ENCODE measurements at regions not wholly inside any gene's neighbourhood (a gene's known extent, or its start where the extent isn't known, plus 50 kb on each side); places are given as distances from the start of the nearest gene placed in this dataset.

DNA sequence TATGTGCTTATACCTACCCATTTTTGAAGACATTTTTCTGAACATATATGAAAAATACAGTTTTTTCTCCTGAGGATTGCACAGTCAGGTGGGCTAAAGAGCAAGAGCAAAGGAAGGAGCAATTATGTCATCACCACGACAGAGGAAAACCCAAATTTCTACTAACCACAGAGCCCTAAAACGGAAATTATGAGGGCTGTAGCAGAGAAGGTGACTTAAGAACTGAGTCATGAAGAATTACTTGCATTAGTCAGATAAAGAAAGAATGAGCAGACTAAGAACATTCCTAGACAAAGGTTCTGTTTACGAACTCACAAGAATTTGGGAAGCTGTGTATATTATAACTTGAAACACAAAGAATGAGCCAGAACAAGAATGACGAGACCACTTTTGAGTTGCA is 974.4 kb downstream of the NXPH1 start:
- Histone ChIP-seq H3K36me3 (ENCODE audit: low read depth) (no peaks in the 10 kb centered on the region), H3K4me1 (ENCODE audit: low read depth) (no peaks in the 10 kb centered on the region), H3K4me3 (no peak overlapping the region), H3K9me3 (peaks cover 28% of the 10 kb centered on the region)
- intact Hi-C loops (cut with DNase I, micrococcal nuclease), result no loop called here
- ATAC-seq (no peak), DNase-seq (no peak)
- TF ChIP-seq, protein P1, sequence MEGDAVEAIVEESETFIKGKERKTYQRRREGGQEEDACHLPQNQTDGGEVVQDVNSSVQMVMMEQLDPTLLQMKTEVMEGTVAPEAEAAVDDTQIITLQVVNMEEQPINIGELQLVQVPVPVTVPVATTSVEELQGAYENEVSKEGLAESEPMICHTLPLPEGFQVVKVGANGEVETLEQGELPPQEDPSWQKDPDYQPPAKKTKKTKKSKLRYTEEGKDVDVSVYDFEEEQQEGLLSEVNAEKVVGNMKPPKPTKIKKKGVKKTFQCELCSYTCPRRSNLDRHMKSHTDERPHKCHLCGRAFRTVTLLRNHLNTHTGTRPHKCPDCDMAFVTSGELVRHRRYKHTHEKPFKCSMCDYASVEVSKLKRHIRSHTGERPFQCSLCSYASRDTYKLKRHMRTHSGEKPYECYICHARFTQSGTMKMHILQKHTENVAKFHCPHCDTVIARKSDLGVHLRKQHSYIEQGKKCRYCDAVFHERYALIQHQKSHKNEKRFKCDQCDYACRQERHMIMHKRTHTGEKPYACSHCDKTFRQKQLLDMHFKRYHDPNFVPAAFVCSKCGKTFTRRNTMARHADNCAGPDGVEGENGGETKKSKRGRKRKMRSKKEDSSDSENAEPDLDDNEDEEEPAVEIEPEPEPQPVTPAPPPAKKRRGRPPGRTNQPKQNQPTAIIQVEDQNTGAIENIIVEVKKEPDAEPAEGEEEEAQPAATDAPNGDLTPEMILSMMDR (IDR thresholded peaks at IDR 0.05), result no peak

DNA sequence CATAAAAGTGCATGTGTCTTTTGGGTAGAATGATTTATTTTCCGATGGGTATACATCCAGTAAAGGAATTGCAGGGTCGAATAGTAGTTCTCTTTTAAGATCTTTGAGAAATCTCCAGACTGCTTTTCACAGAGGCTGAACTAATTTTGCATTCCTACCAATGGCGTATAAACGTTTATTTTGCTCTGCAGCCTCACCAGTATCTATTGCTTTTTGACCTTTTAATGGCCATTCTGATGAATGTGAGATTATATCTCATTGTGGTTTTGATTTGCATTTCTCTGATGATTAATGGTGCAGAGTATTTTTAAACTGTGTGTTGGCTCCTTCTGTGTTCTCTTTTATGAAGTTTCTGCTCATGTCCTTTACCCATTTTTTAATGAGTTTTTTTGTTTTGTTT is 1020.1 kb downstream of the NXPH1 start:
- Histone ChIP-seq H3K36me3 (ENCODE audit: low read depth) (no peaks in the 10 kb centered on the region), H3K4me1 (ENCODE audit: low read depth) (no peaks in the 10 kb centered on the region), H3K9me3 (peaks cover 29% of the 10 kb centered on the region), H3K4me3 (no peak overlapping the region)
- DNase-seq (no peak), ATAC-seq (no peak)
- TF ChIP-seq, protein P1 (IDR thresholded peaks at IDR 0.05), result no peak
- intact Hi-C loops (cut with DNase I, micrococcal nuclease), result no loop called here

DNA sequence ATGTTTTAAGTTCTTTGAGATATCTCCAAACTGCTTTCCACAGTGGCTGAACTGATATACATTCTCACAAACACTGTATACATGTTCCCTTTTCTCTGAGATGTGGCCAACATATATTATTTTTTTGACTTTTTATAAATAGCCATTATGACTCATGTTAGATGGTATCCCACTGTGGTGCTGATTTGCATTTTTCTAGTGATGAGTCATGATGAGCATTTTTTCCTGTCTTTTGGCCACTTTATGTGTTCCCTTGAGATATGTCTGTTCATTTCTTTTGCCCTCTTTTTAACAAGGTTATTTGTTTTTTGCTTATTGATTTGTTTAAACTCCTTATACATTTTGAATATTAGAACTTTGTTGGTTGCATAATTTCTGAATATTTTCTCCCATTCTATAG is 1055.1 kb downstream of the NXPH1 start:
- peaks cover 29% of the 10 kb centered on the region for H3K9me3 ChIP-seq
- no peaks in the 10 kb centered on the region for H3K4me1 ChIP-seq (ENCODE audit: low read depth)
- no peak overlapping the region for H3K4me3 ChIP-seq
- intact Hi-C loops (cut with DNase I, micrococcal nuclease), result no loop called here
- no peaks in the 10 kb centered on the region for H3K36me3 ChIP-seq (ENCODE audit: low read depth)
- TF ChIP-seq, protein P1 (IDR thresholded peaks at IDR 0.05), result no peak
- DNase-seq (no peak), ATAC-seq (no peak)

DNA sequence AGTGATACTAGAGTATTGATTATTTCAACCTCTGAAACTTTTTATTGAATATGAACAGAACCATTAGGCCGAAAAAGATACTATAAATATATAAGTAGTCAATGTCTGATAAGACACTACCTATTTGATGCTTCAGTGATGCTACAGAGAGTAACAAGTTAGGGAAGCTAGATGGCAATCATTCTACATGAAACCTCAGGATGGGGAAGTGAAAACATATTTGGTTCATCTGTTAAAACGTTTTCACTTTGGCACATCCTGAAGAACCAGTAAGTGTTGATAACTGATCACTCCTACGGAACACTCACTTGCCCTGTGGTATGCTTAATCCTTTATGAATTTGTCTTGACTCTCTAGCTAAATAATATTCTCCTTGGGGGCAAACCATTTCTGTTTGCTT is 1064.9 kb downstream of the NXPH1 start:
- TF ChIP-seq, protein P1 (IDR thresholded peaks at IDR 0.05), result no peak
- Histone ChIP-seq H3K4me3 (no peak overlapping the region), H3K36me3 (ENCODE audit: low read depth) (no peaks in the 10 kb centered on the region), H3K9me3 (peaks cover 42% of the 10 kb centered on the region), H3K4me1 (ENCODE audit: low read depth) (no peaks in the 10 kb centered on the region)
- intact Hi-C loops (cut with DNase I, micrococcal nuclease), result no loop called here
- ATAC-seq (no peak), DNase-seq (no peak)

DNA sequence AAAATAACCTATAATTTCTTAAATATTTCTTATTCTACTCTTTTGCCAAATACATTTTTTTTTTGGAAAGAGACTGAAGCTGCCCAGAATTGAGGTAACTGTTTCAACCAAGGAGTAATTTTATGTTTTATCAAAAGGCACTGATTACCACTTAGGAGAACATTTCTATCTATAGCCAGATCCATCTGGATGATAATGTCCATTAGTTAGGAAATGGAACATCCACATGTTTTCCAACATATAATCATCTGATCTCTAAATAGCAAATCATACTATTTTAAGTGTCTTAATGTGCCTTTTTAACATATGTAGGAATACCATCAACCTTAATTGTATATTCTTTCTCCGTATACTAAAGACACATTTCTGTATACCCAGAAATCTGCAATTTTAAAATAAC is 1068.9 kb downstream of the NXPH1 start:
- ATAC-seq (no peak), DNase-seq (no peak)
- Histone ChIP-seq H3K36me3 (ENCODE audit: low read depth) (no peaks in the 10 kb centered on the region), H3K4me1 (ENCODE audit: low read depth) (no peaks in the 10 kb centered on the region), H3K9me3 (peaks cover 39% of the 10 kb centered on the region), H3K4me3 (no peak overlapping the region)
- TF ChIP-seq, protein P1 (IDR thresholded peaks at IDR 0.05), result no peak
- intact Hi-C loops (cut with DNase I, micrococcal nuclease), result no loop called here

DNA sequence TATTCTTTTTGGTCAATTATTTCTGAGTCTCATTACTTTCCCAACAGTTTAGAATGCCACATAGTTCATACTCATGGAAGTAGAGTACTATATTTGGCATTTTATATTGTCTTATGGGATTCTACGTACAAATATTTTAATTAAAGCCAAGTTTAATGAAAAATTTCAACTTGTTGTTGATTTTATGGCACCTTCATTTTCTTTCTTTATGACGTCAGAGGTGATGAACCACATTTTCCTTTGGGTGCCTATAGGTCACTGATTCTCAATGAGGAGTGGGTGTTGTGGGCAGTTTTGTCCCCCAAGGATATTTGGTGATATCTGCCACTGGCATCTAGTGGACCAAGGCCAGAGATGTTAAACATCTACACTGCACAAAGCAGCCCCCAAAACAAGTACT is 1071.3 kb downstream of the NXPH1 start:
- DNase-seq, result no peak
- Histone ChIP-seq H3K9me3 (peaks cover 41% of the 10 kb centered on the region), H3K36me3 (ENCODE audit: low read depth) (no peaks in the 10 kb centered on the region), H3K4me1 (ENCODE audit: low read depth) (no peaks in the 10 kb centered on the region), H3K4me3 (no peak overlapping the region)
- TF ChIP-seq, protein P1 (IDR thresholded peaks at IDR 0.05), result no peak
- ATAC-seq, result no peak
- intact Hi-C loops (cut with DNase I, micrococcal nuclease), result no loop called here
